A549 (cell line): ENCODE measurements at regions not wholly inside any gene's neighbourhood (a gene's known extent, or its start where the extent isn't known, plus 50 kb on each side); places are given as distances from the start of the nearest gene placed in this dataset.

Source experiments
- ATAC-seq, 2 experiments: fragments of 200-7000 bp in 1 of 2; fragments of >200 bp in 1 of 2; cut with Nextera tagmentation in 1 of 2; cut with Tn5 transposase in 1 of 2; 3 replicates each; pipeline versions ENCODE4 v1.8.0 to v1.9.1; 2018 to 2020; ENCODE audit warnings: mild to moderate bottlenecking in 1 of 2, moderate library complexity in 1 of 2
- CTCF ChIA-PET: fragments of 300-600 bp; sonication (Branson Sonifier 250); formaldehyde crosslinking; extraction: SDS; loops from one replicate; lab custom pipeline; 2021; ENCODE audit warnings: antibody characterized with exemption, inconsistent platforms; lab: Yijun Ruan, JAX
- POLR2A ChIA-PET: fragments of 350-600 bp; formaldehyde crosslinking; extraction: SDS; loops from one replicate; lab custom pipeline; 2021; ENCODE audit warnings: antibody characterized with exemption, inconsistent platforms; lab: Yijun Ruan, JAX
- DNase-seq, 2 experiments: peaks; one replicate each; pipeline versions ENCODE4 v3.0.0 to v3.0.0-alpha.2; 2011 to 2016; ENCODE audit warnings: low read depth in 1 of 2, low spot score in 1 of 2
- FAIRE-seq: peaks from 2 replicates; lab custom pipeline; 2011; peaks lifted over from hg19 to GRCh38; lab: Jason Lieb, UNC
- H3K27ac ChIP-seq, 2 experiments: fragments of >200 bp; sonication (Bioruptor Twin); formaldehyde crosslinking; 3 replicates each; pipeline ENCODE4 v1.5.1; 2016 to 2017
- H3K4me1 ChIP-seq: fragments of >200 bp; sonication (Bioruptor Twin); formaldehyde crosslinking; 3 replicates; pipeline ENCODE4 v1.6.1; 2016
- H3K4me2 ChIP-seq: fragments of >200 bp; sonication (Bioruptor Twin); formaldehyde crosslinking; 3 replicates; pipeline ENCODE4 v1.6.1; 2016
- H3K4me3 ChIP-seq: fragments of >200 bp; sonication (Bioruptor Twin); formaldehyde crosslinking; 3 replicates; pipeline ENCODE4 v1.5.1; 2016
- H3K9me3 ChIP-seq: fragments of >200 bp; sonication (Bioruptor Twin); formaldehyde crosslinking; 3 replicates; pipeline ENCODE4 v1.6.1; 2016
- CBX2 ChIP-seq: fragments of 200-600 bp; sonication (generic); IDR thresholded peaks from 2 replicates; pipeline ENCODE4 v1.6.1; 2016; ENCODE audit warnings: low read depth, mild to moderate bottlenecking, borderline replicate concordance
- CHD2 ChIP-seq: fragments of 150-350 bp; IDR thresholded peaks from 2 replicates; pipeline ENCODE4 v1.6.1; 2014; ENCODE audit warnings: low read length; ENCODE audit not compliant: partially characterized antibody
- CHD4 ChIP-seq: fragments of 200-600 bp; sonication (generic); IDR thresholded peaks from 2 replicates; pipeline ENCODE4 v1.6.1; 2016; ENCODE audit warnings: antibody characterized with exemption, mild to moderate bottlenecking, borderline replicate concordance
- EHF ChIP-seq: fragments of 250-450 bp; sonication (Bioruptor Pico); IDR thresholded peaks from 2 replicates; pipeline ENCODE4 v1.5.0; 2020; ENCODE audit warnings: mild to moderate bottlenecking
- EP300 ChIP-seq, 2 experiments: fragments of >200 bp; sonication (Bioruptor Twin); formaldehyde crosslinking; IDR thresholded peaks; 2 replicates in 1 of 2; 3 replicates in 1 of 2; pipeline ENCODE4 v1.6.1; 2016 to 2017
- ESRRA ChIP-seq: fragments of 150-350 bp; IDR thresholded peaks from 2 replicates; pipeline ENCODE4 v1.6.1; 2014; ENCODE audit warnings: mild to moderate bottlenecking, low read length, borderline replicate concordance
- FOSB ChIP-seq: fragments of 250-450 bp; sonication (Bioruptor Pico); IDR thresholded peaks from 2 replicates; pipeline ENCODE4 v1.5.0; 2020; ENCODE audit warnings: mild to moderate bottlenecking, moderate library complexity
- HOXA7 ChIP-seq: fragments of 250-450 bp; sonication (Bioruptor Pico); IDR thresholded peaks from 2 replicates; pipeline ENCODE4 v1.5.0; 2020; ENCODE audit warnings: mild to moderate bottlenecking, moderate library complexity
- HOXB13 ChIP-seq: fragments of 250-450 bp; sonication (Bioruptor Pico); IDR thresholded peaks from 2 replicates; pipeline ENCODE4 v1.5.0; 2020; ENCODE audit warnings: low read depth, mild to moderate bottlenecking, moderate library complexity
- JUN ChIP-seq, 2 experiments: fragments of >200 bp; sonication (Bioruptor Twin); formaldehyde crosslinking; IDR thresholded peaks; 2 replicates in 1 of 2; 3 replicates in 1 of 2; pipeline ENCODE4 v1.6.1; 2016 to 2017
- JUNB ChIP-seq: fragments of >200 bp; sonication (Bioruptor Twin); formaldehyde crosslinking; IDR thresholded peaks from 2 replicates; pipeline ENCODE4 v1.6.1; 2016
- KDM5A ChIP-seq: fragments of 200-600 bp; sonication (generic); IDR thresholded peaks from 2 replicates; pipeline ENCODE4 v1.6.1; 2016; ENCODE audit warnings: antibody characterized with exemption, mild to moderate bottlenecking
- NFE2L2 ChIP-seq: fragments of 150-350 bp; conservative IDR thresholded peaks from 2 replicates; pipeline ENCODE4 v1.6.1; 2014; ENCODE audit warnings: low read length
- NPAS2 ChIP-seq: fragments of 250-450 bp; sonication (Bioruptor Pico); IDR thresholded peaks from 2 replicates; pipeline ENCODE4 v1.8.0; 2022; ENCODE audit warnings: mild to moderate bottlenecking, moderate library complexity, borderline replicate concordance
- NR3C1 ChIP-seq: fragments of >200 bp; sonication (Bioruptor Twin); formaldehyde crosslinking; IDR thresholded peaks from 3 replicates; pipeline ENCODE4 v1.6.1; 2017
- PHF8 ChIP-seq: fragments of 200-600 bp; sonication (generic); IDR thresholded peaks from 2 replicates; pipeline ENCODE4 v1.6.1; 2016; ENCODE audit warnings: low read depth, mild to moderate bottlenecking, antibody characterized with exemption, moderate library complexity, borderline replicate concordance
- POLR2AphosphoS2 ChIP-seq: conservative IDR thresholded peaks from 2 replicates; pipeline ENCODE4 v1.6.1; 2012; ENCODE audit warnings: low read length, improper control_type of control experiment, inconsistent platforms
- RAD21 ChIP-seq, 2 experiments: fragments of >200 bp in 1 of 2; sonication (Bioruptor Twin) in 1 of 2; formaldehyde crosslinking in 1 of 2; IDR thresholded peaks in 1 of 2; conservative IDR thresholded peaks in 1 of 2; 2 replicates in 1 of 2; 3 replicates in 1 of 2; pipeline ENCODE4 v1.6.1; 2012 to 2018; ENCODE audit warnings: inconsistent platforms in 1 of 2
- RCOR1 ChIP-seq: fragments of 150-350 bp; IDR thresholded peaks from 2 replicates; pipeline ENCODE4 v1.6.1; 2014; ENCODE audit warnings: antibody characterized with exemption, low read length, low read depth
- RFX5 ChIP-seq: fragments of 450-650 bp; IDR thresholded peaks from 2 replicates; pipeline ENCODE4 v1.7.1; 2014; ENCODE audit warnings: antibody characterized with exemption, mild to moderate bottlenecking, moderate library complexity
- RNF2 ChIP-seq: fragments of 200-600 bp; sonication (generic); IDR thresholded peaks from 2 replicates; pipeline ENCODE4 v1.6.1; 2016; ENCODE audit warnings: low read depth, mild to moderate bottlenecking, antibody characterized with exemption, moderate library complexity, borderline replicate concordance
- SMC3 ChIP-seq: fragments of >200 bp; sonication (Bioruptor Twin); formaldehyde crosslinking; IDR thresholded peaks from 3 replicates; pipeline ENCODE4 v1.6.1; 2018; ENCODE audit warnings: inconsistent platforms
- TFCP2L1 ChIP-seq: fragments of 250-450 bp; sonication (Bioruptor Pico); IDR thresholded peaks from 2 replicates; pipeline ENCODE4 v1.5.0; 2021; ENCODE audit warnings: mild to moderate bottlenecking
- TP53 ChIP-seq: fragments of 250-450 bp; sonication (Bioruptor Pico); IDR thresholded peaks from 2 replicates; pipeline ENCODE4 v1.5.0; 2021; ENCODE audit warnings: mild to moderate bottlenecking, moderate library complexity
- ZNF302 ChIP-seq: fragments of 250-450 bp; sonication (Bioruptor Pico); IDR thresholded peaks from 2 replicates; pipeline ENCODE4 v1.9.0; 2021; ENCODE audit warnings: inconsistent platforms, mild to moderate bottlenecking, moderate library complexity
- WGBS: methylation state at CpG from one replicate; pipeline ENCODE4 v1.1.6; 2017; ENCODE audit errors: missing lambda C conversion rate; 5-methylcytosine and 5-hydroxymethylcytosine counted together
- TF ChIP-seq, protein P1 (sequence below): fragments of 200-600 bp; sonication (generic); IDR thresholded peaks from 2 replicates; pipeline ENCODE4 v1.6.1; 2016; ENCODE audit warnings: antibody characterized with exemption, mild to moderate bottlenecking, moderate library complexity
- TF ChIP-seq, protein P2 (sequence below): fragments of 250-450 bp; sonication (Bioruptor Pico); IDR thresholded peaks from 2 replicates; pipeline ENCODE4 v1.5.0; 2020; ENCODE audit warnings: low read depth, mild to moderate bottlenecking, moderate library complexity

DNA sequence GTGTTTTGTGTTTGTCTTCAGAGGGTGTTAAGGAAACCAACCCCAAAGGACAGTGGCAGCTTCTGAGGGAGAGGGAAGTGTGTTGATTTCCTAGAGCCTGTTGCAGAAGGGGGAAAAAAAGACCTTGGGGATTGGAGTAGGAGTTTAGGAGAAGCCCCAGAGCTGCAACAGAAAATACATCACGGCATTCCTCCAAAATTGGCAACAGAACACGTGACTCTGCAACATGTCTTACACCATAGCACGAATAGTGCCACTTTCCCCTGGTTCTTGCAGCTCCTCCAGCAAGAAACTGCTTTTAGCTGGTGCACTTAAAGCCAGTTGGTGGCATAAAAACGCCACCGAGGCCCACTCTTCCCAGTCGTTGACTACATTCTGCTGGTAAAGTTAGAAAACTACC lies 473.0 kb downstream of the CD83 start:
- Histone ChIP-seq H3K4me1 (no peaks in the 10 kb centered on the region), H3K4me2 (no peak overlapping the region), H3K4me3 (no peak overlapping the region), H3K27ac (no peak overlapping the region), H3K9me3 (no peaks in the 10 kb centered on the region)
- POLR2A ChIA-PET = no interaction called here
- CTCF ChIA-PET = no interaction called here
- TF ChIP-seq RFX5 = no peak
- TF ChIP-seq HOXB13 (CRISPR knock-in tag) = no peak
- no peak for TF ChIP-seq RNF2
- TF ChIP-seq EP300 (IDR thresholded peaks at IDR 0.05) = no peak
- no peak for TF ChIP-seq CHD4
- no peak for FAIRE-seq
- no peak for DNase-seq
- WGBS = 47% methylated on average over 6 of the region's 6 CpGs
- ATAC-seq = no peak

DNA sequence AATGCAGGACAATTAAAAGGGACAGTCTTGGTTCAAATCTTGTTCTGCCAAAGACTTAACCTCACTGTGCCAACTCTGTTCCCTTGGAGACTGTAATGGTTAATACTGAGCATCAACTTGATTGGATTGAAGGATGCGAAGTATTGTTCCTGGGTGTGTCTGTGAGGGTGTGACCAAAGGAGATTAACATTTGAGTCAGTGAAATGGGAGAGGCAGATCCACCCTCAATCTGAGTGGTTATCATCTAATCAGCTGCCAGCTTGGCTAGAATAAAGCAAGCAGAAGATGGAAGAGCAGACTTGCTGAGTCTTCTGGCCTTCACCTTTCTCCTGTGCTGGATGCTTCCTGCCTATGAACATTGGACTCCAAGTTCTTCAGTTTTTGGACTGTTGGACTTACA lies 474.4 kb downstream of the CD83 start:
- no peak overlapping the region for H3K4me2 ChIP-seq
- TF ChIP-seq POLR2AphosphoS2 (no peak), ZNF302 (CRISPR knock-in tag) (no peak), ESRRA (no peak), FOSB (no peak), KDM5A (no peak), TP53 (CRISPR knock-in tag) (no peak), PHF8 (no peak), NPAS2 (CRISPR knock-in tag) (no peak), CBX2 (no peak), EHF (no peak), HOXB13 (CRISPR knock-in tag) (no peak), CHD2 (no peak), JUNB (no peak), EP300 (IDR thresholded peaks at IDR 0.05) (no peak), SMC3 (no peak), RFX5 (no peak), HOXA7 (no peak), RNF2 (no peak)
- TF ChIP-seq, protein P1, sequence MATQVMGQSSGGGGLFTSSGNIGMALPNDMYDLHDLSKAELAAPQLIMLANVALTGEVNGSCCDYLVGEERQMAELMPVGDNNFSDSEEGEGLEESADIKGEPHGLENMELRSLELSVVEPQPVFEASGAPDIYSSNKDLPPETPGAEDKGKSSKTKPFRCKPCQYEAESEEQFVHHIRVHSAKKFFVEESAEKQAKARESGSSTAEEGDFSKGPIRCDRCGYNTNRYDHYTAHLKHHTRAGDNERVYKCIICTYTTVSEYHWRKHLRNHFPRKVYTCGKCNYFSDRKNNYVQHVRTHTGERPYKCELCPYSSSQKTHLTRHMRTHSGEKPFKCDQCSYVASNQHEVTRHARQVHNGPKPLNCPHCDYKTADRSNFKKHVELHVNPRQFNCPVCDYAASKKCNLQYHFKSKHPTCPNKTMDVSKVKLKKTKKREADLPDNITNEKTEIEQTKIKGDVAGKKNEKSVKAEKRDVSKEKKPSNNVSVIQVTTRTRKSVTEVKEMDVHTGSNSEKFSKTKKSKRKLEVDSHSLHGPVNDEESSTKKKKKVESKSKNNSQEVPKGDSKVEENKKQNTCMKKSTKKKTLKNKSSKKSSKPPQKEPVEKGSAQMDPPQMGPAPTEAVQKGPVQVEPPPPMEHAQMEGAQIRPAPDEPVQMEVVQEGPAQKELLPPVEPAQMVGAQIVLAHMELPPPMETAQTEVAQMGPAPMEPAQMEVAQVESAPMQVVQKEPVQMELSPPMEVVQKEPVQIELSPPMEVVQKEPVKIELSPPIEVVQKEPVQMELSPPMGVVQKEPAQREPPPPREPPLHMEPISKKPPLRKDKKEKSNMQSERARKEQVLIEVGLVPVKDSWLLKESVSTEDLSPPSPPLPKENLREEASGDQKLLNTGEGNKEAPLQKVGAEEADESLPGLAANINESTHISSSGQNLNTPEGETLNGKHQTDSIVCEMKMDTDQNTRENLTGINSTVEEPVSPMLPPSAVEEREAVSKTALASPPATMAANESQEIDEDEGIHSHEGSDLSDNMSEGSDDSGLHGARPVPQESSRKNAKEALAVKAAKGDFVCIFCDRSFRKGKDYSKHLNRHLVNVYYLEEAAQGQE = no peak
- TF ChIP-seq, protein P2, sequence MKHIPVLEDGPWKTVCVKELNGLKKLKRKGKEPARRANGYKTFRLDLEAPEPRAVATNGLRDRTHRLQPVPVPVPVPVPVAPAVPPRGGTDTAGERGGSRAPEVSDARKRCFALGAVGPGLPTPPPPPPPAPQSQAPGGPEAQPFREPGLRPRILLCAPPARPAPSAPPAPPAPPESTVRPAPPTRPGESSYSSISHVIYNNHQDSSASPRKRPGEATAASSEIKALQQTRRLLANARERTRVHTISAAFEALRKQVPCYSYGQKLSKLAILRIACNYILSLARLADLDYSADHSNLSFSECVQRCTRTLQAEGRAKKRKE (CRISPR knock-in tag) = no peak
- TF ChIP-seq, all 56 proteins: peak for 0
- DNase-seq = no peak
- no peak overlapping the region for H3K27ac ChIP-seq
- FAIRE-seq = no peak
- WGBS = 83% methylated on average over 1 of the region's 1 CpG
- ChIA-PET CTCF (no interaction called here), POLR2A (no interaction called here)
- 0 out of 3 replicates have a peak, but pooled peaks cover 6% of the 10 kb centered on the region for H3K4me1 ChIP-seq
- no peak overlapping the region for H3K4me3 ChIP-seq
- no peak for ATAC-seq
- H3K9me3 ChIP-seq = no peaks in the 10 kb centered on the region

DNA sequence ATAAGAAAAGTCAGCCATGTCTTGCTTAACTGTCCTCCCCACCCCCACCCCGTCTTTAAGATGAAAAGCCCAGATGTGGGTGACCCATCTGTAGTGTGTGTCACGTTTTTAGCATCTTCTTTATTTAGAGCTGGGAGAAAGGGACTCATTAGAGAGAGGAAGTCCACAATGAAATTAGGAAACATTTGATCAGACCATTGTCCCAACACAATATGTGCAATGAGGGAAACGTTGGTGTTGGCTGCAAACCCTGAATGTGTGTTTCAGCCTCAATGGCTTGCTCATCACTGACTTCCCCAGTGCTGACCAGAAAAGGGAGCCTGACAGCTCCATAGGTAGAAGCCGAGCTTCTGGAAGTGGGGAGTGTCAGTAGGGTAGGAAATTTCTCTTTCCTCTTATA lies 475.7 kb downstream of the CD83 start:
- TF ChIP-seq EP300 (IDR thresholded peaks at IDR 0.05) (no peak), NFE2L2 (no peak), TFCP2L1 (no peak), RAD21 (conservative IDR thresholded peaks at IDR 0.05 in 1 of 2, IDR thresholded peaks at IDR 0.05 in 1 of 2) (no peak), NR3C1 (no peak), JUN (IDR thresholded peaks at IDR 0.05) (no peak), RCOR1 (no peak)
- DNase-seq (no peak), ATAC-seq (no peak), FAIRE-seq (no peak)
- ChIA-PET CTCF (interaction anchor here (0.8 to 1.0 kb wide), 2 partner anchors 41 to 382 kb away, joined by 3 read pairs; no protein-coding TSS in a partner anchor), POLR2A (no interaction called here)
- H3K27ac ChIP-seq = no peak overlapping the region
- H3K4me3 ChIP-seq = no peak overlapping the region
- H3K4me2 ChIP-seq = no peak overlapping the region
- WGBS = 60% methylated on average over 4 of the region's 4 CpGs
- H3K4me1 ChIP-seq = 0 out of 3 replicates have a peak, but pooled peaks cover 6% of the 10 kb centered on the region
- H3K9me3 ChIP-seq = no peaks in the 10 kb centered on the region
